HG03060 (cell line): ENCODE measurements at regions not wholly inside any gene's neighbourhood (a gene's known extent, or its start where the extent isn't known, plus 50 kb on each side); places are given as distances from the start of the nearest gene placed in this dataset.
"Not testable (repeated sequence)": the region's sequence is repeated elsewhere in the genome, so short reads cannot be mapped to it uniquely, and the experiment has no call there.

Experiments
- ATAC-seq: cut with Tn5 transposase; IDR thresholded peaks from one replicate; pipeline ENCODE4 v1.9.1; 2021; ENCODE audit warnings: low read depth, moderate number of reproducible peaks; ENCODE audit not compliant: unreplicated experiment

- ATAC-seq: no peak
Observed at GRCh38 chr6:140225701-140226436, 851.4 kb upstream of the CITED2 start.

- ATAC-seq: no peak
Observed at GRCh38 chr6:140217283-140217682, 842.8 kb upstream of the CITED2 start.

GRCh38 chr6:140209775-140210174 lies 835.3 kb upstream of the CITED2 start:
- no peak for ATAC-seq

GRCh38 chr6:140208286-140208685 lies 833.8 kb upstream of the CITED2 start:
- ATAC-seq: no peak

- no peak for ATAC-seq
Observed at GRCh38 chr6:140205795-140206593, 831.5 kb upstream of the CITED2 start.

- no peak for ATAC-seq
Observed at GRCh38 chr6:140204154-140204553, 829.7 kb upstream of the CITED2 start.

DNA sequence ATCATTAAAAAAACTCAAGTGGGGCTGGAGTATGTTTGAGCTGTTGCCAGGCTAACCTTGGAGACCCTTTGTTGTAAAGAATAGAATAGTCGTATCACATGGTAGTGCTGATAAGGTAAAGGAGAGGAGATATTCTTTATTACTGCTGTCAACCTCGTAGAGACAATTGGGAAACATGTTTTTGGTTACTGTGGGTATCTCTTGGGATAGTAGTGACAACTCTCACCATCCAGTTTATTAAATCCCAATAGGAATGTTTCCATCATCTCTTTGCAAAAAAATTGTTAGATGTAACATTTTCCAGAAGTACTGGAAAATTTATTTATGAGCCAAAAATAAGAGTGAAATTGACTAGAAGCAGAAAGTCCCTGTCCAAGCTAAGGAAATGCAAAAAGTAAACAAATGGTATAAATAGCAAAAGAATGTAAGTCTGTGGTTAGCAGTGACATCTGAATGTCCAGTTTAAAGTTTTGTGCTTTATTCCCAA lies 829.3 kb upstream of the CITED2 start:
- no peak for ATAC-seq

- no peak for ATAC-seq
Observed at GRCh38 chr6:140202964-140203515, 828.6 kb upstream of the CITED2 start.

- no peak for ATAC-seq
Observed at GRCh38 chr6:140201787-140202458, 827.5 kb upstream of the CITED2 start.

DNA sequence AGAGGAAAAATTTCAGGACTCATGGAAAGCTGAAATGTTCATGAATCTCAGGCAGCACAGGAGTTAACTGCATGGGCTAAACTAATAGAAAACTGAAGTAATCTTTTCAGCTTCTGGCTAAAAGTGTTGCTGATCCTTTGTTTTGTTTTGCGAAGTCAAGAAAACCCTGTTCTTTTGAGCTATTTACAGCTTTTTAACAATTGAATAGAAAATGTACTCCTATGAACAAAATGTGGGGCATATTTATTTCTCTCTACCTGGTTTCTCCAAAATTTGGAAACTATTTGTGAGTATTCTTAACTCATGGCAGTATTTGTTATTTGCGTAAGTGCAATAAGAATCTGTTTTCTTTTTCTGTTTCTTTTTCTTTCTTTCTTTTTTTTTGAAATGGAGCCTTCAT lies 818.8 kb upstream of the CITED2 start:
- no peak for ATAC-seq

GRCh38 chr6:140192018-140192417 lies 817.6 kb upstream of the CITED2 start:
- ATAC-seq: no peak

DNA sequence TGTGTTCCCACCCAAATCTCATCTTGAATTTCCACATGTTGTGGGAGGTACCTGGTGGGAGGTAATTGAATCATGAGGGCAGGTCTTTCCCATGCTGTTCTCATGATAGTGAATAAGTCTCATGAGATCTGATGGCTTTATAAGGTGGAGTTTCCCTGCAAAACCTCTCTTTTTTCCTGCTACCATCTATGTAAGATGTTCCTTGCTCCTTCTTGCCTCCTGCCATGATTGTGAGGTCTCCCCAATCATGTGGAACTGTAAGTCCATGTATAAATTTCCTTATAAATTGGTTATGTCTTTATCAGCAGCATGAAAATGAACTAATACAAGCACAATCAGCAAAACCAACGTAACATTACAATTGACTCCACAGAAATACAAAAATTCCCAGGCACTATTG lies 814.8 kb upstream of the CITED2 start:
- not testable (repeated sequence) for ATAC-seq

DNA sequence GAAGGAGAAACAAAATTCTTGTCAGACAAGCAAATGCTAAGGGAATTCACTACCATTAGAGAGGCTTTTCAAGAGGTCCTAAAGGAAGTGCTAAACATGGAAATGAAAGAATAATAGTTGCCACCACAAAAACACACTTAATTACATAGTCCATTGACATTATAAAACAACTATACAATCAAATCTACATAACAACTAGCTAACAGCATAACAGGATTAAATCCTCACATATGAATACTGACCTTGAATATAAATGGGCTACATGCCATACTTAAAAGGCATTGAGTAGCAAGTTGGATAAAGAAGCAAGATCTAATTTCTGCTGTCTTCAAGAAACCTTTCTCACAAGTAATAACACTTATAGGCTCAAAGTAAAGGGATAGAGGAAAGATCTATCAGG lies 811.5 kb upstream of the CITED2 start:
- ATAC-seq: no peak

DNA sequence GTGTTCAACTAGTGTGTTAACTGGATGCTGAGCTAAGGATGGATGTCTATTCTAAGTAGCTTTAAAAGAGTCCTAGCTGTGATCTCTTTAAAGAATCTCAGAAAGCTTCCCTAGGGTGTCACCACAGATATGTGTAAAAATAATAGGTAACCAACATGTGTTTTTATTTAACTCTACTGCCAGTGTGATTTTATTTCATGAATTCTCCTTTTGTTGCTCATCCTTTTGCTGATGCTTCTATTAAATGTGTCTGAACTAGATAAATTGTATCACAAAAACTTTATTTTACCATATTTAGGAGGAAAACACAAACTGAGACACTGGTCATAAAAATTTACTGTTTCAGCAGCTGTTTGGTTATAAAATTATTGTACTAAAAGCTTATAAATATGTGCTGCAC lies 809.4 kb upstream of the CITED2 start:
- ATAC-seq: no peak

DNA sequence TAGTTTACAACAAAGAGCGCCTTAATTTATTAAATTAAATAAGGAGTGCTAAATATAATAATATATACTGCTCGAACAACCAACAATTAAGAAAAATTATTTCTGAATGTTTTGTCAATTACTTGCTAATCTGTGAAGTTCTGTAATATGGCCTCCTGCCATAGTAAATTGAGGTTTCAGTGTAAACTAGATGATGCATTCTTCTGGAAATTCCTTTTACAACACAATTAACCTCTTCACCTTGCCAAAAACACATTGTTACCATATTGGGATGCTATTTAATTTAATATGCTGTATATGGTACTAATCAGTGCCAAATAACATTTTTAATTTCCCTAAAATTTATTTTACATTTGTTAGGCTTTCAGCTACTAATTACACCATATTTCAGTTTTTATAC lies 808.4 kb upstream of the CITED2 start:
- ATAC-seq: no peak

- ATAC-seq: no peak
Observed at GRCh38 chr6:140181876-140182275, 807.4 kb upstream of the CITED2 start.

DNA sequence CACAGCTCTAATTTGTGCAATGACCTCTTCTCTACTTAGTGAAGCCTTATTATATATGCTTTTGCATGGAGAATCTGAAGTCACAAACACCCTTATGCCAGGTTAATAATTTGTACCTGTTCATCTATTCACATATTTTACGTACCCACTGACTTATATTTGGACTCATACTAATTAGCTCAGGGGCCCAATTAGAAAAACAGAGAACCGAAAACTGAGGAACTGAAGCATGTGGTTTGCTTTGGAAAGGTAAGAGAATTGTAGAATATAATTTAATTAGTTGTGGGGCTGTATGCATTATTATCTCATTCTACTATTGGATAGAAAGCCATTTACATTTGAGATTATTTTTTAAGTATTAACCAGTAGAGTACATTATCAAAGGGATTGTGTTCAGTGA lies 805.9 kb upstream of the CITED2 start:
- ATAC-seq: no peak

GRCh38 chr6:140178935-140179334 lies 804.5 kb upstream of the CITED2 start:
- no peak for ATAC-seq

GRCh38 chr6:140178520-140178919 lies 804.1 kb upstream of the CITED2 start:
- ATAC-seq: no peak

DNA sequence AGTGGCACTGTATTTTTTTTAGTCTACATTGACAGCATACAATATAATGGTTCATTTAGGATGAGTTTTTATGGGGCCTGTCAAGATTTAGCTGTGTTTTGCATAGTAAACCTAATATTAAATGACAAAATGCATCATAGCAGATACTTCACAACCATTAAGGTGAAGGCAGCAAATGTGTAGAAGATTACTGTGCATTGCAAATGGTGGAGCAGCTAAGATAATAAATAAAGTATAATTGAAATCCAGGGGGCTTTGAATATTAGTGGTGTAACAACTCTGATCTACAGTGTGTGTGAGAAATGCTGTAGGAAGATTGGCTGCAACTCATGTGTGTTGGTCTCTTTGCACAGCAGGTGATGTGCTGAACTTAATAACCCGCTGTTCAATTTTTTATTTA lies 801.9 kb upstream of the CITED2 start:
- no peak for ATAC-seq

DNA sequence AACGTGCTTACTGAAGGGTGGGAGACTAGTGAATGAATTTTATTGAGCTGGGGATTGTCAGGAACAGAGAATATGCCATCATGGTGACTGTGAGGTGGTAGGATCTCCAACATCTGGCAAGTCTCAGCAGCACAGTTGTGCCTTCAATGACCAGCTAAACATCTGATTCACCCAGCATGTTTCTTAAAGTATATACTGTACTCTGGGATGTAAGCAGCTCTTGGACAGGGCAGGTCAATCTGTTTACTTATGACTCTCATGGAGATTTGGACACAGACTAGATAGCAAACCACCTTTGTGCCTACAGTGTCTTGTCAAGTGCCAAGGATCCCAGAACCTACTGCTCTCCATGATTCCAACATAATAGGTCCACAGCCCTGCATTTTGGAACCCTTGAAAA lies 801.0 kb upstream of the CITED2 start:
- ATAC-seq: no peak
